H9 (cell line): ENCODE measurements at regions not wholly inside any gene's neighbourhood (a gene's known extent, or its start where the extent isn't known, plus 50 kb on each side); places are given as distances from the start of the nearest gene placed in this dataset.

Experiments used
- DNase-seq: peaks from one replicate; pipeline ENCODE4 v3.0.0-alpha.2; 2017
- H2AFZ ChIP-seq: one replicate; pipeline ENCODE4 v1.6.1; 2013; ENCODE audit warnings: mild to moderate bottlenecking, low read length, control low read depth, moderate library complexity
- H2AK5ac ChIP-seq: 2 replicates; pipeline ENCODE4 v1.6.1; 2013; ENCODE audit warnings: low read length, control low read depth, mixed read lengths; ENCODE audit not compliant: insufficient read length
- H2BK120ac ChIP-seq: one replicate; pipeline ENCODE4 v1.6.1; 2013; ENCODE audit warnings: low read depth, mild to moderate bottlenecking, low read length, control low read depth, inconsistent platforms; ENCODE audit not compliant: poor library complexity, severe bottlenecking
- H2BK12ac ChIP-seq: 2 replicates; pipeline ENCODE4 v1.6.1; 2013; ENCODE audit warnings: low read length, control low read depth, mixed read lengths, low read depth; ENCODE audit not compliant: insufficient read length
- H2BK15ac ChIP-seq: 2 replicates; pipeline ENCODE4 v1.6.1; 2013; ENCODE audit warnings: low read depth, low read length, control low read depth
- H2BK20ac ChIP-seq: one replicate; pipeline ENCODE4 v1.6.1; 2013; ENCODE audit warnings: low read depth, mild to moderate bottlenecking, low read length, control low read depth, inconsistent platforms; ENCODE audit not compliant: poor library complexity, severe bottlenecking
- H2BK5ac ChIP-seq: 2 replicates; pipeline ENCODE4 v1.6.1; 2013; ENCODE audit warnings: low read length, control low read depth, mixed read lengths; ENCODE audit not compliant: insufficient read length
- H3K14ac ChIP-seq: 2 replicates; pipeline ENCODE4 v1.6.1; 2013; ENCODE audit warnings: low read length, control low read depth; ENCODE audit not compliant: insufficient read depth
- H3K18ac ChIP-seq: 2 replicates; pipeline ENCODE4 v1.6.1; 2013; ENCODE audit warnings: low read depth, mild to moderate bottlenecking, mixed read lengths, low read length, control low read depth; ENCODE audit not compliant: insufficient read length
- H3K23ac ChIP-seq: 2 replicates; pipeline ENCODE4 v1.6.1; 2013; ENCODE audit warnings: low read length, control low read depth, mixed read lengths, low read depth; ENCODE audit not compliant: insufficient read length
- H3K23me2 ChIP-seq: 2 replicates; pipeline ENCODE4 v1.6.1; 2013; ENCODE audit warnings: low read depth, mild to moderate bottlenecking, mixed read lengths, low read length, control low read depth; ENCODE audit not compliant: insufficient read length, poor library complexity, severe bottlenecking
- H3K27ac ChIP-seq: 2 replicates; pipeline ENCODE4 v1.5.1; 2013; ENCODE audit warnings: low read length, control low read depth, mixed read lengths, low read depth; ENCODE audit not compliant: insufficient read length
- H3K27me3 ChIP-seq: 2 replicates; pipeline ENCODE4 v1.6.1; 2013; ENCODE audit warnings: low read length, control low read depth, inconsistent platforms; ENCODE audit not compliant: insufficient read depth
- H3K4ac ChIP-seq: 2 replicates; pipeline ENCODE4 v1.6.1; 2013; ENCODE audit warnings: low read depth, mild to moderate bottlenecking, control low read depth, inconsistent platforms, low read length, moderate library complexity
- H3K4me1 ChIP-seq: 2 replicates; pipeline ENCODE4 v1.6.1; 2013; ENCODE audit warnings: low read length, control low read depth, inconsistent platforms; ENCODE audit not compliant: insufficient read depth
- H3K4me2 ChIP-seq: 2 replicates; pipeline ENCODE4 v1.6.1; 2013; ENCODE audit warnings: low read length, control low read depth, mixed read lengths; ENCODE audit not compliant: insufficient read length, insufficient read depth
- H3K56ac ChIP-seq: 2 replicates; pipeline ENCODE4 v1.6.1; 2013; ENCODE audit warnings: low read depth, mild to moderate bottlenecking, mixed read lengths, low read length, control low read depth; ENCODE audit not compliant: insufficient read length
- H3K79me1 ChIP-seq: 2 replicates; pipeline ENCODE4 v1.6.1; 2013; ENCODE audit warnings: low read depth, mild to moderate bottlenecking, moderate library complexity, low read length, control low read depth, inconsistent platforms; ENCODE audit not compliant: insufficient read depth, poor library complexity, severe bottlenecking
- H3K79me2 ChIP-seq: 2 replicates; pipeline ENCODE4 v1.6.1; 2013; ENCODE audit warnings: low read length, control low read depth, inconsistent platforms; ENCODE audit not compliant: insufficient read depth
- H3K9ac ChIP-seq: 2 replicates; pipeline ENCODE4 v1.6.1; 2013; ENCODE audit warnings: low read length, control low read depth, mixed read lengths; ENCODE audit not compliant: insufficient read length; ENCODE audit errors: extremely low read depth
- H3K9me3 ChIP-seq: one replicate; pipeline ENCODE4 v1.6.1; 2013; ENCODE audit warnings: low read depth, low read length, inconsistent platforms; ENCODE audit not compliant: control insufficient read depth
- H3T11ph ChIP-seq: one replicate; pipeline ENCODE4 v1.6.1; 2013; ENCODE audit warnings: mild to moderate bottlenecking, low read length, control low read depth, inconsistent platforms
- H4K20me1 ChIP-seq: one replicate; pipeline ENCODE4 v1.6.1; 2013; ENCODE audit not compliant: control insufficient read depth, insufficient read length, insufficient read depth
- H4K5ac ChIP-seq: 2 replicates; pipeline ENCODE4 v1.6.1; 2013; ENCODE audit warnings: low read depth, mild to moderate bottlenecking, mixed read lengths, low read length, control low read depth; ENCODE audit not compliant: insufficient read length
- H4K8ac ChIP-seq: replicated peaks from 2 replicates; pipeline ENCODE4 v1.6.1; 2013; ENCODE audit warnings: low read length, control low read depth, mixed read lengths, low read depth; ENCODE audit not compliant: insufficient read length
- H4K91ac ChIP-seq: 2 replicates; pipeline ENCODE4 v1.6.1; 2013; ENCODE audit warnings: low read depth, mild to moderate bottlenecking, moderate library complexity, mixed read lengths, low read length, control low read depth; ENCODE audit not compliant: insufficient read length
- H3K27ac Mint-ChIP-seq, 3 experiments: 2 replicates in 2 of 3; 3 replicates in 1 of 3; pipeline ENCODE4 v1.8.0; 2020 to 2021; ENCODE audit warnings: mixed read lengths in 3 of 3, mild to moderate bottlenecking in 1 of 3, moderate library complexity in 1 of 3
- H3K27me3 Mint-ChIP-seq: 2 replicates; pipeline ENCODE4 v1.8.0; 2021; ENCODE audit warnings: low read depth, mild to moderate bottlenecking, moderate library complexity, mixed read lengths
- H3K36me3 Mint-ChIP-seq, 3 experiments: 2 replicates in 2 of 3; 3 replicates in 1 of 3; pipeline ENCODE4 v1.8.0; 2020 to 2021; ENCODE audit warnings: low read depth in 3 of 3, mixed read lengths in 3 of 3; ENCODE audit not compliant: insufficient read depth in 1 of 3
- H3K4me1 Mint-ChIP-seq, 2 experiments: 2 replicates each; pipeline ENCODE4 v1.8.0; 2020; ENCODE audit warnings: mixed read lengths in 2 of 2
- H3K4me3 Mint-ChIP-seq, 2 experiments: 2 replicates in 1 of 2; 3 replicates in 1 of 2; pipeline ENCODE4 v1.8.0; 2020 to 2021; ENCODE audit warnings: mild to moderate bottlenecking in 2 of 2, mixed read lengths in 2 of 2, moderate library complexity in 1 of 2
- H3K9me3 Mint-ChIP-seq, 2 experiments: 2 replicates in 1 of 2; 3 replicates in 1 of 2; pipeline ENCODE4 v1.8.0; 2020; ENCODE audit warnings: mild to moderate bottlenecking in 2 of 2, mixed read lengths in 2 of 2, moderate library complexity in 1 of 2
- WGBS: extraction: QIAGEN DNeasy Blood & Tissue Kit; methylation state at CpG from one replicate; pipeline ENCODE4 v1.1.7; 2013; ENCODE audit warnings: missing lambda C conversion rate, low lambda C conversion rate, mixed read lengths; ENCODE audit not compliant: insufficient read length; ENCODE audit errors: extremely low coverage; 5-methylcytosine and 5-hydroxymethylcytosine counted together
- TF ChIP-seq, protein P1 (sequence below): fragments of 200-600 bp; sonication (generic); conservative IDR thresholded peaks from 3 replicates; pipeline ENCODE4 v1.8.0; 2021; ENCODE audit warnings: antibody characterized with exemption, mild to moderate bottlenecking

DNA sequence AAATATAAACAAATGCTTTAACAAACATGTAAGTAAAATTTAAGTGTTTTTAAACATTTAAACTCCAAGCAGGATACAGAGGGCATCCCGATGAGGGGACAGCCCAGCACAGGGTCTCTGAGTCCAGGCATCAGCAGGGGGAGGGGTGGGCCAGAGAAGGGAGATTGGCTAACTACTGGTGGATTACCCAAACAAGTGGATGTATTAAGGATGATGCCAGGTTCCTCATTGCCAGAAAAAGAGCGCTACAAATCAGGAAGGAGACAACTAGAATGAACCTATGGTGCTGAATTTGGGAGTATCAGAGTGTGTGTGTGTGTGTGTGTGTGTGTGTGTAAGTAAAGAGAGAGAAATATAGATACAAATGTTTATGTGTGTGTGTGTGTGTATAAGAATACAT, 162.0 kb upstream of the RMP24 start:
- Histone ChIP-seq H2BK12ac (no peak overlapping the region), H4K8ac (no peak overlapping the region), H3K4me2 (no peak overlapping the region), H2BK15ac (no peak overlapping the region), H4K5ac (no peak overlapping the region), H3K14ac (no peak overlapping the region), H4K20me1 (no peaks in the 10 kb centered on the region), H4K91ac (no peak overlapping the region), H2AFZ (no peak overlapping the region), H2BK20ac (no peak overlapping the region), H3K9ac (no peak overlapping the region), H2BK120ac (no peak overlapping the region), H3K18ac (no peak overlapping the region), H3K27me3 (no peaks in the 10 kb centered on the region), H2BK5ac (no peak overlapping the region), H3K79me1 (no peaks in the 10 kb centered on the region), H2AK5ac (no peak overlapping the region), H3K56ac (no peak overlapping the region), H3K23me2 (no peaks in the 10 kb centered on the region), H3K27ac (no peak overlapping the region), H3K23ac (no peak overlapping the region), H3T11ph (no peak overlapping the region), H3K4ac (no peak overlapping the region), H3K4me1 (0 out of 2 replicates have a peak, but pooled peaks cover 2% of the 10 kb centered on the region), H3K79me2 (no peaks in the 10 kb centered on the region), H3K9me3 (no peaks in the 10 kb centered on the region)
- Mint-ChIP-seq H3K27ac (no peak overlapping the region), H3K9me3 (peaks cover 4% of the 10 kb centered on the region in 2 experiments; a peak in 4 of 5 replicates), H3K27me3 (no peaks in the 10 kb centered on the region), H3K4me1 (peaks cover 6 to 9% of the 10 kb centered on the region in 2 experiments), H3K36me3 (peaks cover 2 to 19% (median 4%) of the 10 kb centered on the region in 3 experiments; a peak in 6 of 7 replicates), H3K4me3 (no peak overlapping the region)
- no peak for DNase-seq
- TF ChIP-seq, protein P1, sequence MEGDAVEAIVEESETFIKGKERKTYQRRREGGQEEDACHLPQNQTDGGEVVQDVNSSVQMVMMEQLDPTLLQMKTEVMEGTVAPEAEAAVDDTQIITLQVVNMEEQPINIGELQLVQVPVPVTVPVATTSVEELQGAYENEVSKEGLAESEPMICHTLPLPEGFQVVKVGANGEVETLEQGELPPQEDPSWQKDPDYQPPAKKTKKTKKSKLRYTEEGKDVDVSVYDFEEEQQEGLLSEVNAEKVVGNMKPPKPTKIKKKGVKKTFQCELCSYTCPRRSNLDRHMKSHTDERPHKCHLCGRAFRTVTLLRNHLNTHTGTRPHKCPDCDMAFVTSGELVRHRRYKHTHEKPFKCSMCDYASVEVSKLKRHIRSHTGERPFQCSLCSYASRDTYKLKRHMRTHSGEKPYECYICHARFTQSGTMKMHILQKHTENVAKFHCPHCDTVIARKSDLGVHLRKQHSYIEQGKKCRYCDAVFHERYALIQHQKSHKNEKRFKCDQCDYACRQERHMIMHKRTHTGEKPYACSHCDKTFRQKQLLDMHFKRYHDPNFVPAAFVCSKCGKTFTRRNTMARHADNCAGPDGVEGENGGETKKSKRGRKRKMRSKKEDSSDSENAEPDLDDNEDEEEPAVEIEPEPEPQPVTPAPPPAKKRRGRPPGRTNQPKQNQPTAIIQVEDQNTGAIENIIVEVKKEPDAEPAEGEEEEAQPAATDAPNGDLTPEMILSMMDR = no peak
- no CpG with 5 or more reads among the region's 2 CpGs for WGBS
